ENCODE measurements at regions not wholly inside any gene's neighbourhood (a gene's known extent, or its start where the extent isn't known, plus 50 kb on each side); places are given as distances from the start of the nearest gene placed in this dataset.

DNA sequence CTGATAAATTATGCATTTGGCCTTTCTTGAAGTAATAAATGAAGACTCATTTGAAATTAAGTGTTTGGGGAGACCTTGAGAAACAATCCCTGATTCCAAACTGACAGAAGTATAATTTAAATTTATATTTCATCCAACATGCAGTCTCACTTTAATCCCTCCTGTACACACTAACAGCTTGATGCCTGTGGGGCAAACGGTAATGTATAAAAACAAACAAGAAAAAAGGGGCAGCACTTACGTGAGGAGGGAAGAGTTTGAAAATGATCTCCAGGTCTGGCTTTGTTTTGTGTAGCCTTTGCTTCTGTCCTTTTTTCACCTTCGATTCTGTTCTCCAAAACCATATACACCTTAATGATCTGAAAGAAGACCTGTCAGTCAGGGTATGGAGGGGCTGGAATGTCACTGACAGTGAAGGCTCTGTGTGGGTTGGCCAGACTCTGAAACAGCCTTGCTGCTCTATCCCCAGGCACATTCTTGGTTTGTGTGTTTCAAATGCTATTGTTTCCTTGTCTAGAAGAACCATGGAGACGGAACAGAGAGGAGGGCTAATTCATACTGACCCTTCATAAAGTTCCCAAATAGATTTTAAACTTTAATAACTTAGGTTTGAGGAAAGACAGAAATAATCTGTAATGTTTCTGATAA, 338.2 kb upstream of the WWC1 start:
- DNase-seq (ENCODE audit: low read depth in 2 of 2) = no peak

DNA sequence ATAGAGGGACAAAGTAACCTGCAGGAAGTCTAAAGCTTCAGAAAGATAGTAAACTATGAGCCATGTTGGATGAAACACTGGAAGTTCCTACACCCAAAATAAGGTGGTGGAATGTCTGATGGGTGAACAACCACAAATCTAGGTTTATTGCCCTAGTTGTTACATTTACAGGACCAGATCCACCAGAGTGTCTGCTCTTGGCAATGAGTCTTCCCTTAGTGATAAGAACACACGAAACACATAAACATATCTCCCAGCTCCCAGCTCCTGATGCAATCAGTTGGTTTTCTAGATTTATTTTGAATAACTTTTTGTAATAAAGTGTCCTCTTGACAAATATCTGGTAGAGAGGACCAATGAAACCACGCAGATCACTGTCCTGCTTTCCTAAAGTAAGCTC, 329.7 kb upstream of the WWC1 start:
- DNase-seq (ENCODE audit: low read depth in 2 of 2) = no peak

DNA sequence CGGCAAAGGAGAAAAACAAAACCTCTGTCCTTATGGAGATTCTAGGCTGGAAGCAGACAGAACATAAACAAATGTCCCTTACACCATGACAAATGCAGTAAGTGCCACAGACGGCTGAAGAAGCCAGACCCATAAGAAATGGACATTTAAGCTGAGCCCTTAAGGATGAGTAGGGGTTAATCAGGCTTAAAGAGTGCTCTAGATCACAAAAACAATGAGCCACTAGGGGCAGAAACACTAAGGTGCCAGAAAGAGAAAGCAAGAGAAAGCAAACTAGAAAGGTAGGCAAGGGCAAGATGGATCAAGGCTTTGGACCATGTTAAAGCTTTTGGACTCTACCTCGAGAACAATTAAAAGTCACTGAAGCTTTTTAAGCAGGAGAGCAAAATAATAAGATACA, 326.9 kb upstream of the WWC1 start:
- DNase-seq (ENCODE audit: low read depth in 2 of 2) = no peak

DNA sequence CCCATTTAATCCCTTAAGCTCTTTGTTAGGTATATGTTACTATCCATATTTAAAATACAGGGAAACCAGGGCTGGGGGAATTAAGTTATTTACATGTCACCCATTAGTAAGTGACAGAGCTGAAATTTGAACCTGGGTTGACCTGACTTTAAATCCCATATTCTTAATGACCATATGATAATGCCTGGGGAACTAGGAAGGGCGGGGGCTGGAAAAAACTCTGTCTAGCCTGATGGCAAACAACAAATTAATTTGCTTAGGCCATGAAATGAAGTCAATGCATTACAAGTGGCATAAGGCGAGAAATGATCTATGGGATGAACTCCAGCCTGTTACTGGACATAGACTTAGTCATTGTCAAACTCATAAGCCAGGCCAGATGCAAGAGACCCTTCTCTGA, 325.7 kb upstream of the WWC1 start:
- DNase-seq (ENCODE audit: low read depth in 2 of 2) = no peak

DNA sequence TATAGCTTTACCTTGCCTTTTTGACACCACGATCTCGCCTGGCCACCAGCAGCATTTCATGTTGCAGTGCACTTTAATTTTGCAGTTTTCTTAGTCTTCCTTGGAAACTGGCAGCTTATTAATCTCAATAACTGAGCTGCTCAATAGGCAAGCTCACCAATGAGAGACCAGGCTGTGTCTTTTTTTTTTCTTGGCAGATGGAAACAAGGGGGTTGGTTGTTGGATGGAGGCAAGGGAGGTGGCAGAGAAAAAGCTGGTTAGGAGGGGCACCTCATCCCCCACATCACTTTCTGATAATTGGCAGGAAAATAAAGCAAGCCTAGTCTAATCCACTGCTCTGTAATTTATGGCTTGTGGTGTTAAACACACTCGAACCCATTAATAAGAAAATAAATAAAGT, 324.5 kb upstream of the WWC1 start:
- DNase-seq (ENCODE audit: low read depth in 2 of 2) = no peak

DNA sequence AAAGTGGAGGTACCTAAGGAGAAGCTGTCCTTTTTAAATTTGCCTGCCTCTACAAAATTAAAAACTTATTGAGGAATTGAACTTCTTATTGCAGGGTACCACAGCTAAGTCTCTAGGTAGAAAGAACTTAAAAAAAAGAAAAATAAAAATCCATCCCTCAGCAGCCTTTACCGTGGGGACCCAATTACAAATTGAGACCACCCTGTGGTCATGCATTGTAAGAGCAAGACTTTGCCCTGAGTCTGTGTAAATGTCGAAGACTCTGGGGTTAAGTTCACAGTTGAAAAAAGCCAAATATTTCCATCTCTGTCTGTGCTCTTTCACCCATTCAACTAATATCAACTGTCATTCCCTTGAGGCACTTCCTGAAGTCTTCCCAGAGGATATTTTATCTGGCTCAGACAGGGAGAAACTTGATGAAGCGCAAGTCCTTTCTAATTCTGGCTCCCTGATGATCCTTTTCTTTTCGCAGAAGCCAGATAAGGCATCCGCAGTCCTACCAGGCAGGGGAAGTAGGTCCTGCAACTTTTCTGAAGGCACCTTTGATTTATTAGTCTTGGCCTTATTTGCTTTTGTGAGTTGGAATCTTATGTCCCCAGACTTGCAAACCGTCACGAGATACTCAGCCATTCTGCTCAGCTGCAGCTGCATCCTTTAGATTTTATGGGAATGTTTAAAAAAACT, 323.8 kb upstream of the WWC1 start:
- DNase-seq (ENCODE audit: low read depth in 2 of 2) = no peak

DNA sequence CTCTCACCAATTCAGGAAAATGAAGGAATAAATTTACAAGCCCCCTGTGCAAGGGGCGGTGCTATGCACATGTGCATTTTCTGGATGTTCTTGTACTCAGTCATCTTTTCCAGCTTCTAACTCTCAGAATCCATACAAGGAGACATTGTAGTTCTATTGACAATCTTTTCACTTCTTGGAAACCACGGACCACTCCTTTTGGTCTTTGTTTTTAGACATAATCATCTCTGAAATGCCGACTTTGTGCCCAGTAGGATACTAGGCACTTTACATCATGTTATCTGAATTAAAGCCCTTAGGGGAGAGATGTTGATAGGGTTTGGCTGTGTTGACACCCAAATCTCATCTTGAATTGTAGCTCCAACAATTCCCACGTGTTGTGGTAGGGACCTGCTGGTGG, 322.6 kb upstream of the WWC1 start:
- DNase-seq (ENCODE audit: low read depth in 2 of 2) = no peak

DNA sequence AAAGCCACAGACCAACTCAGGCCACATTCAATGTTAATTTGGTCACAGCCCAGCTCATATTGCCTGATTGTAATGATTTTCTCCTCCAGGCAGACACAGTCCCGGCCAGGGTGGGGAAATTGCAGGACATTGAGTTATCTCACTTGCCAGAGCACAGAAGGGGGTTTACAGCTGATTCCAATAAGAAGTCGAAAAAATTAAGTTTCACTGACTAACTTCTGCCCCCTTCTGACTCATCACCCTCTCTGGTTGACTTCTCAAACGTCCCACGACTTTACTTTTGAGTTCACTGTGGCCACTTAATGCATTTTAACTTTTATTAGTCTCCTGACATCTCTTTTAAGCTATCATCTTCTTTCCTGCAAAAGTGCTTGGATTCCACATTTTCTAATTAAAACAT, 321.4 kb upstream of the WWC1 start:
- DNase-seq (ENCODE audit: low read depth in 2 of 2) = no peak

DNA sequence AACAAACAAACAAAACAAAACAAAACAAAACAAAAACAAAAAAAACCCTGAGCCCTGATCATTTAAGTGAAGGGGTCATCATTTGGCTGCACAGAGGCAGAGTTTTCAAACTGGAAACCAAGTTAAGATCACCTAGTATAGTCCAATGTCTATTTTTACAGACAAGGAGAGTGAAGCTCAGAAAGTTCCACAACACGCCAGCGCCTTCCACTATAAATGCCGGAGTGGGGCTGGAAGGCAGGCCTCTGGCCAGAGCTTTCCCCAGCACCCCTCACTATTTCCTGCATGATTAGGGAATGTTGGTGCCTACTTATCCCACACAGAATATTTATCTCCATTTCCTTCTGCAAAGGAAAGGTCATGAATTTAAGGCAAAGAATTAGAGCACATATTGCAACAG, 319.7 kb upstream of the WWC1 start:
- no peak for DNase-seq (ENCODE audit: low read depth in 2 of 2)

DNA sequence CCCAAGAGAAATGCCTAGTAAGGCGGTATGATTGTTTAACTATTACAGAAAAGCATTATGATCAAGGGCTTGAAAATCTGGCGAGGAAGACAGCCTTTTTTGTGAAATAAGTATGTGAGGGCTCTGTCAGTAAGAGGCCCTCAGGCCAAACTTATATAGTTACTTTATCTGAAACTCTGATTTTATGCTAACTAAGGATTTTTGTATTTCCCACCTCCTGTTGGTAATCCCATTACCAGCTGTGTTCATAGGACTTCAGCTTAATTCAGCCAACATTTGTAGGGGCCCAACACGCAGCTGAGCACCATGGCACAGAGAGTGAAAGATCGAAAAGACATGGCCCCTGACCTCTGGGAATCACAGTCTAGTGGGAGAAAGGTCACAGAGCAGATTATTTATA, 318.3 kb upstream of the WWC1 start:
- no peak for DNase-seq (ENCODE audit: low read depth in 2 of 2)

DNA sequence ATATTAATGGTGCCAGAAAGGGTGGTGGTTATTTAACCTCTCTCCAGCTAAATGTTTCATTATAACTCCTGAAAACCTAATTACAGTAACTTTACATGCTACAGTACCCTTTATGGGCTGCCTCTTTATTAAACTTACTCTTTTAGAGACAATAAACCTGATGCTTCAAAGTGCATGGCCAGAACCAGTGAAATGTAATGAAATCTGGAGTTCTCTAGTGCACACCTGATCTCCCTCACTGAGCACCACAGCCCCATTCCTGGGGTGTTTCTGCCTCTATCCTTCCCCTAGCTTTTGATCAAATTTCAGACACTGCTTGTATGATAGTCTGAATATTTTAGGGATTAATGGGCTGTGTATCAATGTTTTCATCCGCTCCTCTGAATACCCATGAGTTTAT, 306.5 kb upstream of the WWC1 start:
- DNase-seq (ENCODE audit: low read depth in 2 of 2) = no peak

DNA sequence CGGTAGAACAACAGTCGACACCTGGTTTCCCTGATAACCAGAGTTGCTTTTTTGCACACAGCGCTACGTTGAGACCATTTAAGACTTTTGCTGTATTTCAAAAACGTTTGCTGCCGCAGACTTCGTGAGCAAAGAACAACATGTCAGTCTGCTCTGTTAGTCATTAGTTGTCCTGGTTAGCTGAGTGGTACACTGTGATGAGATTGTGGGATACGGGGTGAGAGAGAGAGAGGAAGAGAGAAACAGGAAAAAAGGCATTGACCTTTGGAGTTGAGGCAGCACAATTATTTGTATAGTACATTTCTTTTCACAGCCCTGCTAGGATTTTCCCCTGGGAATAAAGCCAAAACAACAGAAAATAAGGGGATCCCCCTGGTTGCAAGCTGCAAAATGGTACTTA, 306.1 kb upstream of the WWC1 start:
- DNase-seq (ENCODE audit: low read depth in 2 of 2) = no peak

DNA sequence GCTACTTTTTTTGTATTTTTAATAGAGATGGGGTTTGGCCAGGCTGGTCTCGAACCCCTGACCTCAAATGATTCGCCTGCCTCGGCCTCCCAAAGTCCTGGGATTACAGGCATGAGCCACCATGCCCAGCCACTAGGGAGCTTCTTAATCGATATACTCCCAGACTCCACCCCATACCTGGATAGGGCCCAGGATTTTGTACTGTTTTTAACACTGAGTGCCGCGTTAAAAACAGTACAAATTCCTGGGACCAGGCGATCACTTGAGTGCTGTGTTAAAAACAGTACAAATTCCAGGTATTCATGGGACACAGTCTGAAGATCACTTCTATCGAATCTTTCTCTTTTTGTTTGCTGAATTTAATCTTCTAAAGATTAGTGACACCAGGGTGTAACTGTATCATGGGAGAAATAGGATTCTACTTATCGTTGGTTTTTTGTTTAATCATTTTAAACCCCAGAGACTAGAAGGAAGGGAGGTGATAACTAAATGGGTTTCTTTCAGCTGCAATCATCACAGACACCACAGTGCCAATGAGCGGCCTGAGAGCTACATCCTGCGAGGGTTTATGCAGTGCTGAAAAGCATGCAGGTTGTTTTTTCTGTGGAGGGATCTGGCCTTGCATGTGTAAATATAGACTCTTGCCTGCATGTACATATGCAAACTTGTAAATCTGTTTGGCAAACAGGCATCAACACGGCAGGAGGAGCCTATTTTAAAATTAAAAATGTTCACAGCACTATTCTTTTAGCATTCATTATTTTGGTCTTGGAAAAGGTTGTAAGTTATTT, 303.8 kb upstream of the WWC1 start:
- DNase-seq (ENCODE audit: low read depth in 2 of 2) = no peak

DNA sequence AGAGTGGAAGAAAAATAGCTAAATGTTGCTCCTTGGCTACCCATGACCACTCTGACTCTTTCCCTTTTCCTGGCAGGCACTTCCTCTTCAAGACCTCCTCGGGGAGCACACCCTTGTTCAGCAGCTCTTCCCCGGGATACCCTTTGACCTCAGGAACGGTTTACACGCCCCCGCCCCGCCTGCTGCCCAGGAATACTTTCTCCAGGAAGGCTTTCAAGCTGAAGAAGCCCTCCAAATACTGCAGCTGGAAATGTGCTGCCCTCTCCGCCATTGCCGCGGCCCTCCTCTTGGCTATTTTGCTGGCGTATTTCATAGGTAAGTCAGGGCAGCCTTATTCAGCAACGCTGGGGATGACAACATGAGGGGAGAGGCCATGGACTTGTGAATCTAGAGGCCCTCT, 298.6 kb upstream of the WWC1 start:
- no peak for DNase-seq (ENCODE audit: low read depth in 2 of 2)

DNA sequence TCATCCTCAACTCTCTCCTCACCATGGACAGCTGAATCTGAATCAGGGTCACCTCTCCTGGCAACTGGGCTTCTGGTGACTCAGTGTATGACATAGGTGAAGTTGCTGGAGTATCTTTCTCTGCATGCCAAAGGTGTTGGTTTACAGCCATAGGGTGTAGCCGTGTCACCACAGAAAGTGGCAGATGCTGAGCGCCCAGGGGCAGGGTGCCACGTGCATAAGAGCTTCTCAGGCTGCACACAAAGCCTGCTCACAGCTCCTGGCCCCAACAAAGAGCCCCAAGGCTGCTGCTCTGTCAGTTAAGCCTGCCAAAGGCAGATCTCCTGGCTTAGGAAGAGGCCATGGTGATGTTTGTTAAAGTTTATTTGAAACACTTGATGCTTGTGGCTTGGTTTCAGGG, 297.7 kb upstream of the WWC1 start:
- DNase-seq (ENCODE audit: low read depth in 2 of 2) = no peak

DNA sequence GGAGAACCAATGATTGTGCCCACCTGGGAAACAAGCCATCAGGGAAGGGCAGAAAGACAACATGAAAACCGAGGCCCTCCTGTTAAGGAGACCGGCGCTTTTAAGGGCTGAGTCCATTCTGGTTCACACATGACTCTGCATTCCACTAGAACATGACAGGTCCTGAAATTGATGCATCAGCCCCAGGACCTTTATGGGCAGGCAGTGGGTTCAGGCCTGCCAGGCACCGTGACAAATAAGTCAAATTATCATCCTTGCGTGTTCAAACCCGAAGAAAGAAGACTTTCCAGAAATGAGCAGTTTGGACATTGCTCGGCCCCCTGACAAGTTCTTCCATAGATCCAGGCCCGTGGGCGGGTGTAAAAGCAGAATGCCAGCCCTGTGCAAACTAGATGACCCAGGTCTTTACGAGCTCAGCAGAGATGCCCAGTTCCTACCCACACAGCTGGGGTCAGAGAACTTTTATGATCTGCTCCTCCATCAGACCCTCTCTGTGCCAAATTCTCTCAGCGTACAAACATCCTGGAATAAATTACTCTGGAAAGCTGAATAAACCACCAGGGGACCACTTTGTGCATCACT, 295.5 kb upstream of the WWC1 start:
- no peak for DNase-seq (ENCODE audit: low read depth in 2 of 2)

DNA sequence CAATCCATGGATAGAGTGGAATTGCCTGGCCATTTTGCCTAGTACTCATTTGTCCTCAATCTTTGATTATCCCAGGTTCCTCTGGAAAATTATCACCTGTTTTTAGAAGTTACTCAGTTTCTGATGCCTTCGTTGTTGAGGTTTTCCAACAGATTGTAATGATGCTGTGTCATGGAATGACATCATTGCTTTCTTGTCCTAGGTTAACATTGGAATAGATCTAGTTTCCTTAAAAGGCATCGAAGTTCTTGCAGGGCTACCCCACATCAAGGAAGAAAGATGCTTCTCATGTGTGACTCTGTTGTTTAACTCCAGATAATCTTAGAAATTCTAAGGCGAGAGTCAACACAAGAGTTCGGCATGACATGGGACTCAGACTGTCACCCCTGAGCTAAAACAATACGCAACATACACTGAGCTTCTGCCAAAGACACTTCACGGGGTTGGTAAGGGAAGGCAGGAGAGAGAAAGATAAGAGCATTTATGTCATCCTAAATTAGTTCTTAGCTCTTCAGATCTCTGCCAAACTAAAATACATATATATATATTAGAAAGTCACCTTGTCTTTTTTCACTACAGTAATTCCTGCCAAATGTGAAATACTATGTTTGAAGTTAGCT, 293.2 kb upstream of the WWC1 start:
- DNase-seq (ENCODE audit: low read depth in 2 of 2) = no peak

DNA sequence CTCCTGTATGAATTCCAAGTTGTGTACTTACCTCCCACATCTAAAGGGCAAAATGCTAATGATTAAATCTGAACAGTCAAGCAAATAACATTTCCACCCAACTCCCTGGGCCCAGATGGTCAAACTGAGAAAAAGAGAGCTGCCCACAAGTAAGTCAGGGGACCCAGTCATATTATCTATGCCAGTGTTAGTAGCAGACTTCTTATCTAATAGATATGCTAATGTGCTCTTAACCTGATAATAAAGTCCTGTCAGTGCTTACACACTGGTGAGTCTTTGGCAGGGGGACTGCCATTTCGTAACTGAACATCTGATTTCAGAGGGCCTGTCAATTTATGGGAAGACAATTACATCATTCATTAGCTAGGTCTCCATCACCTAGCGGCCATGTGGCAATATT, 292.3 kb upstream of the WWC1 start:
- DNase-seq (ENCODE audit: low read depth in 2 of 2) = no peak

DNA sequence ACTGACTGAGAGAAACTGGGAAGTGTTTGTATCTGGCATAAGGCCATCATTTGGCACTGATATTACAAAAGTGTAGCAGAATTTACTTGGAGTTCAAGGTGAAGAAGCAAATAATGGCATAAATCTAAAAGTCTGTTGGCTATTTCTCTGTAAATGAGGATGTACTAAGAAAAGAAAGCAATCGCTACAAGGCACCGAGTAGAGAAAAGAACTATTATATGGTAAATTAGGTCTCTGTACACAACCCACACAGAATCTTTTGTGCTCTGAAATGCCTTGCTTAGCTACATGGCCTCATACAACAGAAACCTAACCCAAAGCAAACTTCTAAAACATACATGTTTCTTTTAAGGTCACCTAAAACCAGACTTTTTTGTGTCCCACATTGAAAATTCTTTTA, 290.1 kb upstream of the WWC1 start:
- DNase-seq (ENCODE audit: low read depth in 2 of 2) = no peak

DNA sequence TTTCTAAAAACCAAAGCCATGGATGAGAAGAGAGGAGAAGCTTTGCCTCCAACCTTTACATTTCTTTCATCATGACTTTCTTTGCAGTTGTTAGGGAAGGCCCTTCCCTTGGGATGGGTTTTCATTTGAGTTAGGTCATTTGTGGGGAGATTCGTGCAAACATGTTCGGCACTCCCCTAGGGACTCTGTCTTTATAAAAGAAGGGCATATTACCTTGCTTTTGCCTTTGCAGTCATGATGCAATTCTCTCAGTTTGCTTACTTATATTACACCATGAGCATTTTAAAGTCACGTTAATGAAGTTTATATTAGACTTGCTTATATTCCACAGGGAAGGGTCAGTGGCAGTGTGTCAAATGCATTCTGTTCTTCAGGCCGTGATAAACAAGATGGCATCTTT, 289.3 kb upstream of the WWC1 start:
- DNase-seq (ENCODE audit: low read depth in 2 of 2) = no peak

DNA sequence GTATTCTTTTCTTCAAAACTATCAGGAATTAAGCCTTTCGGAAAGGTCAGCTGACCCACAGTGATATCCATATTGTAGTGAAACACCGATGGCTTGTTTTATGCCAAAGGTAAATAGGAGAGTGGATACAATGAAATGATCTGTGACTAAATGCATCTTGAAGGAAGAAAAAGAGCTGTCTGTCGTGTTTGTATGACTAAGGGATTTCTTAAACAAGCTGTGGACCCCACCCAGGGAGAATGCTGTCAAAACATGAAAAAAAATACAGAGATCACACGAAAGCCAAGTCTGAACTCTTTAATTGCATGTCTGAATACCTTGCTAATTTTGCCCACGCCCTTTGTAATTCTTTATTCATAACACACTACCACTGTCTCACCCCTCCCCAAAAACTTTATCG, 286.4 kb upstream of the WWC1 start:
- no peak for DNase-seq (ENCODE audit: low read depth in 2 of 2)

DNA sequence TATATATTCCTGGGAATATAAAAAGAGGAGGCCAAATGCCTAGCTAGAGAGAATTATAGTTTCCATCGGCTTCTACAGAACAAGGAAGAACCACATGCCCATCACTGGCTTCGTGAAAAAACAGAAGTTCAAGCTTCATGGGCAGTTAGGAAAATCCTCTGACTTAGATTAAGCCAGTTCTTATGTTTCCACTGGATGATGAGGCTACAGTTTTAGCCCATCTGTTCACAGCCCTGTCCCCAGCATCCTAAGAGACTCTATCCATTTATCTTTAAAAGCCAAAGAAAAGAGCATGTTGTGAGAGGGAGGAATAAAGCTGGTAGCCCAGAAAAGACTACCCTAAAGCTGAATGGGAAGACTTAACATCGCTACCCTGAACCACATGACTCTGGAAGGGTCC, 285.5 kb upstream of the WWC1 start:
- no peak for DNase-seq (ENCODE audit: low read depth in 2 of 2)

All from activated CD4-positive, alpha-beta T cell treated with anti-CD3 and anti-CD28 coated beads for 24 hours (primary cell).